ENCODE measurements at regions not wholly inside any gene's neighbourhood (a gene's known extent, or its start where the extent isn't known, plus 50 kb on each side); places are given as distances from the start of the nearest gene placed in this dataset.

- CTCF ChIA-PET: interaction anchor here (0.6 to 4.7 kb wide), 10 partner anchors 12 to 804 kb away, joined by 3 to 29 read pairs (median 4); partner anchors contain the start of gene TRIM32
These were observed 270.7 kb upstream of the PAPPA start for GRCh38 chr9:115882911-115883310.

More at GRCh38 chr9:115882911-115883310, 270.7 kb upstream of the PAPPA start:
- Histone ChIP-seq H3K4me2 (no peak overlapping the region), H3K4me3 (ENCODE audit: low read depth in 2 of 2, low read length in 1 of 2) (no peak overlapping the region), H4K20me1 (ENCODE audit: insufficient read depth) (no peaks in the 10 kb centered on the region), H3K9me2 (no peaks in the 10 kb centered on the region), H2AFZ (ENCODE audit: low read depth) (peak overlapping the region; percentile 4; the same call in 1 of the 2 replicates), H3K9ac (no peak overlapping the region; the same call in 1 of the 2 replicates), H3K79me2 (ENCODE audit: insufficient read depth) (no peaks in the 10 kb centered on the region), H3F3A (replicated peaks; ENCODE audit: insufficient read depth) (no peaks in the 10 kb centered on the region), H3K4me1 (ENCODE audit: control insufficient read depth in 1 of 2, insufficient read depth in 2 of 2, low read depth in 1 of 2, low read length in 1 of 2) (peaks cover 0 to 14% of the 10 kb centered on the region in 2 experiments; a peak in 2 of 4 replicates), H3K36me3 (replicated peaks in 1 of 2; ENCODE audit: control insufficient read depth in 1 of 2, insufficient read depth in 2 of 2, low read length in 1 of 2) (no peaks in the 10 kb centered on the region), H3K27me3 (ENCODE audit: insufficient read depth) (no peaks in the 10 kb centered on the region), H3K9me3 (no peaks in the 10 kb centered on the region), H3K27ac (ENCODE audit: low read depth in 2 of 2, low read length in 1 of 2) (peak overlapping the region in 1 of 2 experiments; percentile 21; a peak in 1 of 4 replicates)
- no peak for DNase-seq
- TF ChIP-seq RCOR1 (IDR thresholded peaks at IDR 0.05; ENCODE audit: low read length) (no peak), ELF1 (IDR thresholded peaks at IDR 0.05) (no peak), NRF1 (IDR thresholded peaks at IDR 0.05; ENCODE audit: low read depth, low read length) (no peak), MAX (IDR thresholded peaks at IDR 0.05; ENCODE audit: low read depth) (no peak), USF2 (IDR thresholded peaks at IDR 0.05; ENCODE audit: borderline replicate concordance, low read depth, low read length) (no peak), JUND (IDR thresholded peaks at IDR 0.05) (no peak), IRF3 (IDR thresholded peaks at IDR 0.05; ENCODE audit: low read depth, low read length) (no peak), FOXM1 (IDR thresholded peaks at IDR 0.05; ENCODE audit: low read depth) (no peak), RAD21 (IDR thresholded peaks at IDR 0.05; ENCODE audit: low read length) (no peak), POLR2AphosphoS5 (IDR thresholded peaks at IDR 0.05; ENCODE audit: low read depth, low read length) (no peak), GATA2 (CRISPR knock-in tag; IDR thresholded peaks at IDR 0.05) (no peak), RFX5 (IDR thresholded peaks at IDR 0.05; ENCODE audit: low read length) (no peak), TAF1 (IDR thresholded peaks at IDR 0.05; ENCODE audit: borderline replicate concordance, low read depth, low read length) (no peak), USF1 (IDR thresholded peaks at IDR 0.05; ENCODE audit: borderline replicate concordance, low read depth) (no peak), MXI1 (IDR thresholded peaks at IDR 0.05; ENCODE audit: low read depth, low read length) (no peak), RXRA (IDR thresholded peaks at IDR 0.05; ENCODE audit: borderline replicate concordance, low read depth) (no peak)
- POLR2A ChIA-PET: no interaction called here

Measured in SK-N-SH (cell line).